DND-41 (cell line): ENCODE measurements at regions not wholly inside any gene's neighbourhood (a gene's known extent, or its start where the extent isn't known, plus 50 kb on each side); places are given as distances from the start of the nearest gene placed in this dataset.

Experiments
- ATAC-seq: fragments of 200-7000 bp; cut with Tn5 transposase; 3 replicates; pipeline ENCODE4 v1.9.1; 2021; ENCODE audit warnings: low read depth; ENCODE audit not compliant: insufficient read depth
- DNase-seq: peaks from one replicate; pipeline ENCODE4 v3.0.0-alpha.2; 2020
- H2AFZ ChIP-seq: 2 replicates; pipeline ENCODE4 v1.6.0; 2012; ENCODE audit warnings: low read depth, low read length
- H3K27ac ChIP-seq: 2 replicates; pipeline ENCODE4 v1.5.1; 2012; ENCODE audit warnings: low read length, inconsistent platforms
- H3K27me3 ChIP-seq: fragments of 200-600 bp; sonication (generic); 2 replicates; pipeline ENCODE4 v1.6.0; 2012; ENCODE audit warnings: low read length, mild to moderate bottlenecking, inconsistent platforms; ENCODE audit not compliant: insufficient read depth, poor library complexity
- H3K36me3 ChIP-seq: 2 replicates; pipeline ENCODE4 v1.5.1; 2012; ENCODE audit warnings: low read length, inconsistent platforms; ENCODE audit not compliant: insufficient read depth
- H3K4me1 ChIP-seq: 2 replicates; pipeline ENCODE4 v1.5.1; 2012; ENCODE audit warnings: mild to moderate bottlenecking, low read length; ENCODE audit not compliant: insufficient read depth
- H3K4me2 ChIP-seq: 2 replicates; pipeline ENCODE4 v1.6.0; 2012; ENCODE audit warnings: mild to moderate bottlenecking, moderate library complexity, low read length, inconsistent platforms; ENCODE audit not compliant: insufficient read depth
- H3K4me3 ChIP-seq, 2 experiments: fragments of 200-600 bp in 1 of 2; shearing (Covaris generic) in 1 of 2; 2 replicates each; pipeline ENCODE4 v1.5.1; 2012 to 2016; ENCODE audit warnings: inconsistent platforms in 2 of 2, low read length in 2 of 2, mild to moderate bottlenecking in 2 of 2, low read depth in 1 of 2, moderate library complexity in 1 of 2
- H3K79me2 ChIP-seq: 2 replicates; pipeline ENCODE4 v1.6.0; 2012; ENCODE audit warnings: low read length, inconsistent platforms; ENCODE audit not compliant: insufficient read depth
- H3K9ac ChIP-seq: 2 replicates; pipeline ENCODE4 v1.6.0; 2012; ENCODE audit warnings: low read depth, mild to moderate bottlenecking, inconsistent platforms, low read length, moderate library complexity
- H3K9me3 ChIP-seq: 2 replicates; pipeline ENCODE4 v1.5.1; 2012; ENCODE audit warnings: low read length, moderate library complexity, mild to moderate bottlenecking, inconsistent platforms; ENCODE audit not compliant: insufficient read depth, severe bottlenecking
- H4K20me1 ChIP-seq: 2 replicates; pipeline ENCODE4 v1.6.0; 2012; ENCODE audit warnings: low read length; ENCODE audit not compliant: insufficient read depth
- EZH2 ChIP-seq: IDR thresholded peaks from 3 replicates; pipeline ENCODE4 v1.6.1; 2012; ENCODE audit warnings: borderline replicate concordance, low read depth, mild to moderate bottlenecking, moderate library complexity, low read length, inconsistent platforms; ENCODE audit not compliant: severe bottlenecking
- TF ChIP-seq, protein P1 (sequence below): IDR thresholded peaks from 2 replicates; pipeline ENCODE4 v1.5.1; 2012; ENCODE audit warnings: borderline replicate concordance, low read length, moderate library complexity, mild to moderate bottlenecking; ENCODE audit not compliant: poor library complexity, severe bottlenecking; ENCODE audit errors: extremely low read depth

- no peaks in the 10 kb centered on the region for H3K36me3 ChIP-seq
- H2AFZ ChIP-seq = no peak overlapping the region
- no peaks in the 10 kb centered on the region for H3K27me3 ChIP-seq
- DNase-seq = no peak
- H3K9ac ChIP-seq = no peak overlapping the region
- H3K27ac ChIP-seq = no peak overlapping the region
- H3K4me2 ChIP-seq = no peak overlapping the region
- no peak overlapping the region for H3K4me3 ChIP-seq
- TF ChIP-seq, protein P1, sequence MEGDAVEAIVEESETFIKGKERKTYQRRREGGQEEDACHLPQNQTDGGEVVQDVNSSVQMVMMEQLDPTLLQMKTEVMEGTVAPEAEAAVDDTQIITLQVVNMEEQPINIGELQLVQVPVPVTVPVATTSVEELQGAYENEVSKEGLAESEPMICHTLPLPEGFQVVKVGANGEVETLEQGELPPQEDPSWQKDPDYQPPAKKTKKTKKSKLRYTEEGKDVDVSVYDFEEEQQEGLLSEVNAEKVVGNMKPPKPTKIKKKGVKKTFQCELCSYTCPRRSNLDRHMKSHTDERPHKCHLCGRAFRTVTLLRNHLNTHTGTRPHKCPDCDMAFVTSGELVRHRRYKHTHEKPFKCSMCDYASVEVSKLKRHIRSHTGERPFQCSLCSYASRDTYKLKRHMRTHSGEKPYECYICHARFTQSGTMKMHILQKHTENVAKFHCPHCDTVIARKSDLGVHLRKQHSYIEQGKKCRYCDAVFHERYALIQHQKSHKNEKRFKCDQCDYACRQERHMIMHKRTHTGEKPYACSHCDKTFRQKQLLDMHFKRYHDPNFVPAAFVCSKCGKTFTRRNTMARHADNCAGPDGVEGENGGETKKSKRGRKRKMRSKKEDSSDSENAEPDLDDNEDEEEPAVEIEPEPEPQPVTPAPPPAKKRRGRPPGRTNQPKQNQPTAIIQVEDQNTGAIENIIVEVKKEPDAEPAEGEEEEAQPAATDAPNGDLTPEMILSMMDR = no peak
- no peak for TF ChIP-seq EZH2
- H4K20me1 ChIP-seq = no peaks in the 10 kb centered on the region
- H3K9me3 ChIP-seq = no peaks in the 10 kb centered on the region
- ATAC-seq = no peak
- H3K4me1 ChIP-seq = peaks cover 15% of the 10 kb centered on the region
- no peaks in the 10 kb centered on the region for H3K79me2 ChIP-seq
Measured at GRCh38 chr12:75632442-75632841, 121.0 kb upstream of the KRR1 start.

DNA sequence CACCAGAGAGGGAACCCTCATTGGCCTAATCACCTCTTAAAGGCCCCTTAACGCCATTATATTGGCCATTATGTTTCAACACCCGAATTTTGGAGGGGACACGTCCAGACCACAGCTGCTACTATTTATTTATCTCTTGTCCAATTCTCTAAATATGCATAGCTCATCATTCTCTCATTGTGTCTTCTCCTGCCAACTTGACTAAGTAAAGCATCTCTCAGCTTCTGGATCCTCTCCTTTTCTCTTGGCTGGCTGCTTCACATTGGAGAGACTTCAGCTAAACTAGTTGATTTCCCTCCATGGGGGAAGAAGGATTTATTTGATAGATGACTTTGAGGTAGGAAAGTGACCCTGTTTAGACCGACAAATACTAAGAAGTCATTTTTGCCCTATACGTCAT is 120.4 kb upstream of the KRR1 start:
- H4K20me1 ChIP-seq = no peaks in the 10 kb centered on the region
- no peak for TF ChIP-seq EZH2
- TF ChIP-seq, protein P1 = no peak
- DNase-seq (no peak), ATAC-seq (no peak)
- no peak overlapping the region for H2AFZ ChIP-seq
- no peak overlapping the region for H3K27ac ChIP-seq
- H3K4me2 ChIP-seq = no peak overlapping the region
- no peak overlapping the region for H3K4me3 ChIP-seq
- no peaks in the 10 kb centered on the region for H3K9me3 ChIP-seq
- no peaks in the 10 kb centered on the region for H3K36me3 ChIP-seq
- H3K4me1 ChIP-seq = peaks cover 15% of the 10 kb centered on the region
- H3K79me2 ChIP-seq = no peaks in the 10 kb centered on the region
- H3K27me3 ChIP-seq = no peaks in the 10 kb centered on the region
- H3K9ac ChIP-seq = no peak overlapping the region

DNA sequence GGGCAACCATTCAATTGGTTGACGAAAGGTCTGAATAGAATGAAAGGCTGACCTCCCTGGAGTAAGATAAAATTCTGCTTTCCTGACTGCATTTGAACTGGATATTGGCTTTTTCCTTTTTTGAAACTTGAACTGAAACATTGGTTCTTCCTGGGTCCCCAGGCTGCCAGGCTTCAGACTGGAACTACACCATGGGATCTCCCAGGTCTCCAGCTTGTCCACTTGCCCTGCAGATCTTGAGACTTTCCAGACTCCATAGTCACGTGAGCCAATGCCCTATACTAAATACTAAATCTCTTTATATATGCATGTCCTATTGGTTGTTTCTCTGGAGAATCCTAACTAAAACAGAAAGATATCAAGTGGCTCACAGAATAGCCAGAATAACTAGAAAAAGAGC is 118.7 kb upstream of the KRR1 start:
- TF ChIP-seq, protein P1 = no peak
- TF ChIP-seq EZH2 = no peak
- no peaks in the 10 kb centered on the region for H3K36me3 ChIP-seq
- ATAC-seq = no peak
- H3K9ac ChIP-seq = no peak overlapping the region
- DNase-seq = no peak
- no peak overlapping the region for H3K4me2 ChIP-seq
- H3K79me2 ChIP-seq = no peaks in the 10 kb centered on the region
- H3K4me3 ChIP-seq = no peak overlapping the region
- H3K27me3 ChIP-seq = no peaks in the 10 kb centered on the region
- H4K20me1 ChIP-seq = no peaks in the 10 kb centered on the region
- H3K4me1 ChIP-seq = peaks cover 9% of the 10 kb centered on the region
- H3K27ac ChIP-seq = no peak overlapping the region
- H2AFZ ChIP-seq = no peak overlapping the region
- H3K9me3 ChIP-seq = no peaks in the 10 kb centered on the region

DNA sequence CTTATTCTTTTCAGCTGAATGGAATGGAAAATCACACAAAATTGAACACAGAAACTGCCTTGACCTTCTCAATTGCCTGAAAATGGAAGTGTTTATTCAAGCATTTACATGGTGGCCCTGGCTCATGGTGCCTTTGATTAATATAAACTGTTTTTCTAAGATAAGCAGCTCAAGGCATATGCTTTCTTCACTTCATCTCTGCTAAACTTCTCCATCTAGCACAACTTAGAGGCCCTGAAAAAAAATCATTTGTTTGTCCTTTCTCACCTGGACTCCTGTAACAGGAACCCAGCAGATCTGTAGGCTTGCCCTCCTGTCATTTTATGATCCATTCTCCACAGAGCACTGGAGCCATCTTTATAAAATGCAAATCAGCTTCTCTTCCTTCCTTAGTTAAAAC is 117.5 kb upstream of the KRR1 start:
- Histone ChIP-seq H3K4me2 (no peak overlapping the region), H3K79me2 (no peaks in the 10 kb centered on the region), H4K20me1 (no peaks in the 10 kb centered on the region), H3K9ac (no peak overlapping the region), H3K4me1 (no peaks in the 10 kb centered on the region), H3K36me3 (no peaks in the 10 kb centered on the region), H3K27ac (no peak overlapping the region), H3K9me3 (no peaks in the 10 kb centered on the region), H3K4me3 (no peak overlapping the region), H3K27me3 (no peaks in the 10 kb centered on the region), H2AFZ (no peak overlapping the region)
- ATAC-seq = no peak
- no peak for DNase-seq
- TF ChIP-seq EZH2 = no peak
- TF ChIP-seq, protein P1 = no peak
